GM23248 (cell line): ENCODE measurements at regions not wholly inside any gene's neighbourhood (a gene's known extent, or its start where the extent isn't known, plus 50 kb on each side); places are given as distances from the start of the nearest gene placed in this dataset.

ENCODE experiments used
- EZH2 ChIP-seq: fragments of 200-600 bp; sonication (generic); IDR thresholded peaks from 2 replicates; pipeline ENCODE4 v1.6.1; 2018; ENCODE audit warnings: antibody characterized with exemption, mild to moderate bottlenecking; ENCODE audit not compliant: insufficient read depth, poor library complexity, severe bottlenecking
- EZH2phosphoT487 ChIP-seq: fragments of 200-600 bp; sonication (generic); IDR thresholded peaks from 2 replicates; pipeline ENCODE4 v1.6.1; 2018; ENCODE audit warnings: antibody characterized with exemption, moderate library complexity, mild to moderate bottlenecking, low read depth; ENCODE audit not compliant: insufficient read depth

GRCh38 chr1:29458737-29459619 lies 222.7 kb downstream of the PTPRU start:
- TF ChIP-seq EZH2: no peak
- no peak for TF ChIP-seq EZH2phosphoT487
